GM23338 (cell line): ENCODE measurements at regions not wholly inside any gene's neighbourhood (a gene's known extent, or its start where the extent isn't known, plus 50 kb on each side); places are given as distances from the start of the nearest gene placed in this dataset.

ENCODE experiments used
- ATAC-seq: fragments of 200-7000 bp; cut with Tn5 transposase; 3 replicates; pipeline ENCODE4 v1.9.1; 2020
- DNase-seq: peaks from one replicate; pipeline ENCODE4 v3.0.0-alpha.2; 2015; ENCODE audit warnings: low spot score
- H2AFZ ChIP-seq: fragments of 200-600 bp; sonication (generic); 2 replicates; pipeline ENCODE4 v1.8.0; 2016; ENCODE audit warnings: antibody characterized with exemption, mild to moderate bottlenecking, moderate library complexity
- H3F3A ChIP-seq: fragments of 200-600 bp; sonication (generic); replicated peaks from 2 replicates; pipeline ENCODE4 v1.8.0; 2017; ENCODE audit warnings: antibody characterized with exemption, mixed run types, low read depth
- H3K27ac ChIP-seq: fragments of 200-600 bp; sonication (generic); 2 replicates; pipeline ENCODE4 v1.6.1; 2016; ENCODE audit warnings: low read depth
- H3K27me3 ChIP-seq: fragments of 200-600 bp; sonication (generic); 2 replicates; pipeline ENCODE4 v1.8.0; 2016; ENCODE audit warnings: mild to moderate bottlenecking, mixed run types, moderate library complexity; ENCODE audit not compliant: insufficient read depth
- H3K36me3 ChIP-seq: fragments of 200-600 bp; sonication (generic); 2 replicates; pipeline ENCODE4 v1.8.0; 2016; ENCODE audit warnings: mild to moderate bottlenecking; ENCODE audit not compliant: insufficient read depth
- H3K4me1 ChIP-seq: fragments of 200-600 bp; sonication (generic); 2 replicates; pipeline ENCODE4 v1.8.0; 2016; ENCODE audit warnings: mild to moderate bottlenecking, moderate library complexity; ENCODE audit not compliant: insufficient read depth
- H3K4me2 ChIP-seq: fragments of 200-600 bp; sonication (generic); 2 replicates; pipeline ENCODE4 v1.7.1; 2017; ENCODE audit warnings: mixed run types
- H3K4me3 ChIP-seq: fragments of 200-600 bp; sonication (generic); 2 replicates; pipeline ENCODE4 v1.6.1; 2016; ENCODE audit warnings: mixed run types
- H3K79me2 ChIP-seq: fragments of 200-600 bp; sonication (generic); replicated peaks from 2 replicates; pipeline ENCODE4 v1.8.0; 2017; ENCODE audit warnings: mild to moderate bottlenecking; ENCODE audit not compliant: insufficient read depth
- H3K9me2 ChIP-seq: fragments of 200-600 bp; sonication (generic); 2 replicates; pipeline ENCODE4 v1.8.0; 2017; ENCODE audit not compliant: insufficient read depth
- H4K20me1 ChIP-seq: fragments of 200-600 bp; sonication (generic); replicated peaks from 2 replicates; pipeline ENCODE4 v1.8.0; 2017; ENCODE audit warnings: mild to moderate bottlenecking; ENCODE audit not compliant: insufficient read depth
- H3K27ac Mint-ChIP-seq: 2 replicates; pipeline ENCODE4 v1.8.0; 2020; ENCODE audit warnings: inconsistent platforms, mild to moderate bottlenecking, moderate library complexity, mixed read lengths
- H3K27me3 Mint-ChIP-seq: 3 replicates; pipeline ENCODE4 v1.8.0; 2022; ENCODE audit warnings: low read depth, mild to moderate bottlenecking, moderate library complexity, mixed read lengths, inconsistent platforms; ENCODE audit not compliant: insufficient read depth, poor library complexity
- H3K36me3 Mint-ChIP-seq: 3 replicates; pipeline ENCODE4 v1.8.0; 2021; ENCODE audit warnings: low read depth, mild to moderate bottlenecking, inconsistent platforms, moderate library complexity, mixed read lengths
- H3K4me1 Mint-ChIP-seq: 3 replicates; pipeline ENCODE4 v1.8.0; 2020; ENCODE audit warnings: mild to moderate bottlenecking, inconsistent platforms, mixed read lengths
- H3K4me3 Mint-ChIP-seq: 3 replicates; pipeline ENCODE4 v1.8.0; 2021; ENCODE audit warnings: moderate library complexity, mild to moderate bottlenecking, inconsistent platforms, mixed read lengths
- H3K9me3 Mint-ChIP-seq: 3 replicates; pipeline ENCODE4 v1.8.0; 2020; ENCODE audit warnings: moderate library complexity, mild to moderate bottlenecking, inconsistent platforms, mixed read lengths
- CREB1 ChIP-seq: fragments of 250-450 bp; sonication (Bioruptor Pico); IDR thresholded peaks from 2 replicates; pipeline ENCODE4 v1.5.0; 2020; ENCODE audit warnings: low read depth, mild to moderate bottlenecking, moderate library complexity
- ETS1 ChIP-seq: IDR thresholded peaks from 2 replicates; pipeline ENCODE4 v1.6.1; 2016; ENCODE audit warnings: antibody characterized with exemption
- EZH2 ChIP-seq: fragments of 200-600 bp; sonication (generic); IDR thresholded peaks from one replicate; pipeline ENCODE4 v1.8.0; 2017; ENCODE audit warnings: antibody characterized with exemption, mild to moderate bottlenecking, low read depth; ENCODE audit not compliant: unreplicated experiment
- EZH2phosphoT487 ChIP-seq: fragments of 200-600 bp; sonication (generic); IDR thresholded peaks from one replicate; pipeline ENCODE4 v1.8.1; 2018; ENCODE audit warnings: antibody characterized with exemption; ENCODE audit not compliant: unreplicated experiment
- JUNB ChIP-seq: IDR thresholded peaks from one replicate; pipeline ENCODE4 v1.6.1; 2016; ENCODE audit warnings: antibody characterized with exemption; ENCODE audit not compliant: unreplicated experiment
- NANOG ChIP-seq: IDR thresholded peaks from 2 replicates; pipeline ENCODE4 v1.6.1; 2016; ENCODE audit warnings: antibody characterized with exemption, borderline replicate concordance
- POLR2AphosphoS5 ChIP-seq: IDR thresholded peaks from 2 replicates; pipeline ENCODE4 v1.6.1; 2016; ENCODE audit warnings: antibody characterized with exemption, low read depth
- REST ChIP-seq: IDR thresholded peaks from one replicate; pipeline ENCODE4 v1.6.1; 2018; ENCODE audit warnings: antibody characterized with exemption; ENCODE audit not compliant: unreplicated experiment
- STAT1 ChIP-seq: IDR thresholded peaks from one replicate; pipeline ENCODE4 v1.6.1; 2016; ENCODE audit warnings: antibody characterized with exemption; ENCODE audit not compliant: unreplicated experiment
- ZNF114 ChIP-seq: fragments of 250-450 bp; sonication (Bioruptor Pico); IDR thresholded peaks from 2 replicates; pipeline ENCODE4 v1.5.0; 2020; ENCODE audit warnings: mild to moderate bottlenecking, moderate library complexity
- ZNF331 ChIP-seq: fragments of 250-450 bp; sonication (Bioruptor Pico); IDR thresholded peaks from 2 replicates; pipeline ENCODE4 v1.5.0; 2020; ENCODE audit warnings: low read depth, mild to moderate bottlenecking, moderate library complexity
- TF ChIP-seq, protein P1 (sequence below), 2 experiments: fragments of 200-600 bp in 1 of 2; sonication (generic) in 1 of 2; conservative IDR thresholded peaks; 2 replicates each; pipeline versions ENCODE4 v1.5.1 to v1.6.1; 2016 to 2017; ENCODE audit warnings: antibody characterized with exemption in 2 of 2, low read depth in 2 of 2, mild to moderate bottlenecking in 2 of 2, moderate library complexity in 1 of 2
- TF ChIP-seq, protein P2 (sequence below): fragments of 250-450 bp; sonication (Bioruptor Pico); IDR thresholded peaks from 2 replicates; pipeline ENCODE4 v1.5.0; 2020; ENCODE audit warnings: mild to moderate bottlenecking, moderate library complexity

DNA sequence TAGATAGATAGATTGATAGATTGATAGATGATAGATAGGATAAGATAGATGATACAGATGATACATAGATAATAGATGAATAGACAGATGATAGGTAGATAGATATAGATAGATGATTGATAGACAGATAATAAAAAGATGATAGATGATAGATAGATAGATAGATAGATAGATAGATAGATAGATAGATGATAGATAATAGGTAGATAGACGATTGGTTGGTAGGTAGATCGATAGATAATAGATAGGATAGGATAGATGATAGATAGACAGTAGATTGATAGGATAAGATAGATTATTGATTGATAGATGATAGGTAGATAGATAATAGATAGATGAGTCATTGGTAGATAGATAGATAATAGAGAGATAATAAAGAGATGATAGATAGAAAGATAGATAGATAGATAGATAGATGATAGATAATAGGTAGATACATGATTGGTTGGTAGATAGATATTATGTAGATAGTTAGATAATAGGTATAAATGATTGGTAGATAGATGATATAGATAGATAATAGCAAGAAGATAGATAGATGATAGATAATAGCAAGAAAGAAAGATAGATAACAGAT is 109.4 kb upstream of the C16orf82 start:
- Histone ChIP-seq H3K9me2 (no peaks in the 10 kb centered on the region), H3K4me3 (no peak overlapping the region), H3K27ac (no peak overlapping the region), H3K36me3 (no peaks in the 10 kb centered on the region), H4K20me1 (no peaks in the 10 kb centered on the region), H3F3A (no peaks in the 10 kb centered on the region), H3K27me3 (no peaks in the 10 kb centered on the region), H3K4me2 (no peak overlapping the region), H2AFZ (no peak overlapping the region), H3K4me1 (no peaks in the 10 kb centered on the region), H3K79me2 (no peaks in the 10 kb centered on the region)
- DNase-seq (no peak), ATAC-seq (no peak)
- TF ChIP-seq, protein P1, sequence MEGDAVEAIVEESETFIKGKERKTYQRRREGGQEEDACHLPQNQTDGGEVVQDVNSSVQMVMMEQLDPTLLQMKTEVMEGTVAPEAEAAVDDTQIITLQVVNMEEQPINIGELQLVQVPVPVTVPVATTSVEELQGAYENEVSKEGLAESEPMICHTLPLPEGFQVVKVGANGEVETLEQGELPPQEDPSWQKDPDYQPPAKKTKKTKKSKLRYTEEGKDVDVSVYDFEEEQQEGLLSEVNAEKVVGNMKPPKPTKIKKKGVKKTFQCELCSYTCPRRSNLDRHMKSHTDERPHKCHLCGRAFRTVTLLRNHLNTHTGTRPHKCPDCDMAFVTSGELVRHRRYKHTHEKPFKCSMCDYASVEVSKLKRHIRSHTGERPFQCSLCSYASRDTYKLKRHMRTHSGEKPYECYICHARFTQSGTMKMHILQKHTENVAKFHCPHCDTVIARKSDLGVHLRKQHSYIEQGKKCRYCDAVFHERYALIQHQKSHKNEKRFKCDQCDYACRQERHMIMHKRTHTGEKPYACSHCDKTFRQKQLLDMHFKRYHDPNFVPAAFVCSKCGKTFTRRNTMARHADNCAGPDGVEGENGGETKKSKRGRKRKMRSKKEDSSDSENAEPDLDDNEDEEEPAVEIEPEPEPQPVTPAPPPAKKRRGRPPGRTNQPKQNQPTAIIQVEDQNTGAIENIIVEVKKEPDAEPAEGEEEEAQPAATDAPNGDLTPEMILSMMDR (conservative IDR thresholded peaks at IDR 0.05; ENCODE audit: low read depth in 2 of 2) = no peak
- TF ChIP-seq ETS1 (no peak), EZH2phosphoT487 (no peak), POLR2AphosphoS5 (no peak), CREB1 (CRISPR knock-in tag) (no peak), JUNB (no peak), ZNF331 (no peak), STAT1 (no peak), ZNF114 (CRISPR knock-in tag) (no peak), REST (no peak), EZH2 (no peak), NANOG (no peak)
- TF ChIP-seq, protein P2, sequence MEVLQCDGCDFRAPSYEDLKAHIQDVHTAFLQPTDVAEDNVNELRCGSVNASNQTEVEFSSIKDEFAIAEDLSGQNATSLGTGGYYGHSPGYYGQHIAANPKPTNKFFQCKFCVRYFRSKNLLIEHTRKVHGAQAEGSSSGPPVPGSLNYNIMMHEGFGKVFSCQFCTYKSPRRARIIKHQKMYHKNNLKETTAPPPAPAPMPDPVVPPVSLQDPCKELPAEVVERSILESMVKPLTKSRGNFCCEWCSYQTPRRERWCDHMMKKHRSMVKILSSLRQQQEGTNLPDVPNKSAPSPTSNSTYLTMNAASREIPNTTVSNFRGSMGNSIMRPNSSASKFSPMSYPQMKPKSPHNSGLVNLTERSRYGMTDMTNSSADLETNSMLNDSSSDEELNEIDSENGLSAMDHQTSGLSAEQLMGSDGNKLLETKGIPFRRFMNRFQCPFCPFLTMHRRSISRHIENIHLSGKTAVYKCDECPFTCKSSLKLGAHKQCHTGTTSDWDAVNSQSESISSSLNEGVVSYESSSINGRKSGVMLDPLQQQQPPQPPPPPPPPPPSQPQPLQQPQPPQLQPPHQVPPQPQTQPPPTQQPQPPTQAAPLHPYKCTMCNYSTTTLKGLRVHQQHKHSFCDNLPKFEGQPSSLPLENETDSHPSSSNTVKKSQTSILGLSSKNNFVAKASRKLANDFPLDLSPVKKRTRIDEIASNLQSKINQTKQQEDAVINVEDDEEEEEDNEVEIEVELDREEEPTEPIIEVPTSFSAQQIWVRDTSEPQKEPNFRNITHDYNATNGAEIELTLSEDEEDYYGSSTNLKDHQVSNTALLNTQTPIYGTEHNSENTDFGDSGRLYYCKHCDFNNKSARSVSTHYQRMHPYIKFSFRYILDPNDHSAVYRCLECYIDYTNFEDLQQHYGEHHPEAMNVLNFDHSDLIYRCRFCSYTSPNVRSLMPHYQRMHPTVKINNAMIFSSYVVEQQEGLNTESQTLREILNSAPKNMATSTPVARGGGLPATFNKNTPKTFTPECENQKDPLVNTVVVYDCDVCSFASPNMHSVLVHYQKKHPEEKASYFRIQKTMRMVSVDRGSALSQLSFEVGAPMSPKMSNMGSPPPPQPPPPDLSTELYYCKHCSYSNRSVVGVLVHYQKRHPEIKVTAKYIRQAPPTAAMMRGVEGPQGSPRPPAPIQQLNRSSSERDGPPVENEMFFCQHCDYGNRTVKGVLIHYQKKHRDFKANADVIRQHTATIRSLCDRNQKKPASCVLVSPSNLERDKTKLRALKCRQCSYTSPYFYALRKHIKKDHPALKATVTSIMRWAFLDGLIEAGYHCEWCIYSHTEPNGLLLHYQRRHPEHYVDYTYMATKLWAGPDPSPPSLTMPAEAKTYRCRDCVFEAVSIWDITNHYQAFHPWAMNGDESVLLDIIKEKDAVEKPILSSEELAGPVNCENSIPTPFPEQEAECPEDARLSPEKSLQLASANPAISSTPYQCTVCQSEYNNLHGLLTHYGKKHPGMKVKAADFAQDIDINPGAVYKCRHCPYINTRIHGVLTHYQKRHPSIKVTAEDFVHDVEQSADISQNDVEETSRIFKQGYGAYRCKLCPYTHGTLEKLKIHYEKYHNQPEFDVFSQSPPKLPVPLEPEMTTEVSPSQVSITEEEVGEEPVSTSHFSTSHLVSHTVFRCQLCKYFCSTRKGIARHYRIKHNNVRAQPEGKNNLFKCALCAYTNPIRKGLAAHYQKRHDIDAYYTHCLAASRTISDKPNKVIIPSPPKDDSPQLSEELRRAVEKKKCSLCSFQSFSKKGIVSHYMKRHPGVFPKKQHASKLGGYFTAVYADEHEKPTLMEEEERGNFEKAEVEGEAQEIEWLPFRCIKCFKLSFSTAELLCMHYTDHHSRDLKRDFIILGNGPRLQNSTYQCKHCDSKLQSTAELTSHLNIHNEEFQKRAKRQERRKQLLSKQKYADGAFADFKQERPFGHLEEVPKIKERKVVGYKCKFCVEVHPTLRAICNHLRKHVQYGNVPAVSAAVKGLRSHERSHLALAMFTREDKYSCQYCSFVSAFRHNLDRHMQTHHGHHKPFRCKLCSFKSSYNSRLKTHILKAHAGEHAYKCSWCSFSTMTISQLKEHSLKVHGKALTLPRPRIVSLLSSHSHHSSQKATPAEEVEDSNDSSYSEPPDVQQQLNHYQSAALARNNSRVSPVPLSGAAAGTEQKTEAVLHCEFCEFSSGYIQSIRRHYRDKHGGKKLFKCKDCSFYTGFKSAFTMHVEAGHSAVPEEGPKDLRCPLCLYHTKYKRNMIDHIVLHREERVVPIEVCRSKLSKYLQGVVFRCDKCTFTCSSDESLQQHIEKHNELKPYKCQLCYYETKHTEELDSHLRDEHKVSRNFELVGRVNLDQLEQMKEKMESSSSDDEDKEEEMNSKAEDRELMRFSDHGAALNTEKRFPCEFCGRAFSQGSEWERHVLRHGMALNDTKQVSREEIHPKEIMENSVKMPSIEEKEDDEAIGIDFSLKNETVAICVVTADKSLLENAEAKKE = no peak
- Mint-ChIP-seq H3K36me3 (peaks cover 17% of the 10 kb centered on the region), H3K27ac (no peak overlapping the region), H3K9me3 (peaks cover 90% of the 10 kb centered on the region), H3K27me3 (peaks cover 7% of the 10 kb centered on the region), H3K4me3 (no peak overlapping the region), H3K4me1 (no peaks in the 10 kb centered on the region; the same call in 2 of the 3 replicates)
